PC-3 (cell line): ENCODE measurements at regions not wholly inside any gene's neighbourhood (a gene's known extent, or its start where the extent isn't known, plus 50 kb on each side); places are given as distances from the start of the nearest gene placed in this dataset.

Experiments
- CTCF ChIP-seq: fragments of 300-600 bp; sonication (generic); conservative IDR thresholded peaks from 2 replicates; pipeline ENCODE4 v1.5.1; 2017; ENCODE audit warnings: antibody characterized with exemption, low read depth, mild to moderate bottlenecking, low read length
- EZH2 ChIP-seq: fragments of 300-600 bp; sonication (generic); IDR thresholded peaks from one replicate; pipeline ENCODE4 v1.6.1; 2017; ENCODE audit warnings: antibody characterized with exemption, mild to moderate bottlenecking, low read length; ENCODE audit not compliant: unreplicated experiment
- EZH2phosphoT487 ChIP-seq: fragments of 300-600 bp; sonication (generic); IDR thresholded peaks from 2 replicates; pipeline ENCODE4 v1.6.1; 2018; ENCODE audit warnings: mild to moderate bottlenecking, antibody characterized with exemption, low read length, borderline replicate concordance

- TF ChIP-seq CTCF (no peak), EZH2 (no peak), EZH2phosphoT487 (no peak)
These were observed 308.7 kb downstream of the PDGFC start for GRCh38 chr4:156662921-156663320.
